ENCODE measurements at regions not wholly inside any gene's neighbourhood (a gene's known extent, or its start where the extent isn't known, plus 50 kb on each side); places are given as distances from the start of the nearest gene placed in this dataset.

DNA sequence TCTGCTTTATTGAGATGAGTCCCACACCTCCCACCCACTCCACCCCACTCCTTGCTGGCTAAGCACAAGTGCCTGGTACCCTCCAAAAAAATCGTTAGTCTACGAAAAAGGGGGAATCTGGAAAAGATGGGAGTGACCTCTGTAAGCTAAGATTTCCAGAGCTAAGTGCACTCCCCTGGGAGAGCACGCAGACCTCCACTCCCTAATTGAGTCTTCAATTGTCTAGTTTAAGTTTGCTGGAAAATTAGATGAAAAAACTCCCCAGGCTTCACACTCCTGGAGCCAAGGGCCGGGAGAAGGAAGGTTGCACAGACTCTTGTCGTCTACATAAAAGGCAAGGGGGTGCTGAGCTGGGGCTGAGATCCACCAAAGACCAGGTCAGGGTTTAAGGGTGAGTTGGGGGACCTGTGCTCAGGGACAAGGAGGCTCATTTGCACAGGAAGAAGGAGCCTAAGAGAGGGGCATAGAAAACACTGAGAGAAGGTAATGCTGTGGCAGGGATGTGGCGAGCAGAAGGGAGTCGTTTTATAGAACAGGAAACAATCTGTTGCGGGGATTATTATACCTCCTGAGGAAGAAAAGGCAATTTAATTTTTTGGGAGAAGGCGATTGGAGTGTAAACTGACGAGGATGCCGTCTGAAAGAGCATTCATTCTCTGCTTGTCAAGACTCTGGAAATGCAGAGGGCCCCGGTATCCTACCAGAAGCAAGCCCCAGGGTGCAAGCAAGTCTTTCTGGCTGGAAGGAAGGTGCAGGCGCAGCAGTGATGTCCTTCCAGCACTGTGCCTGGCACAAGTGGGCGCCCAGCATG is 126.5 kb upstream of the DLG1 start (continued):
- no peak for TF ChIP-seq ZNF747 (CRISPR knock-in tag; IDR thresholded peaks at IDR 0.05; ENCODE audit: borderline replicate concordance)
- TF ChIP-seq ZFX (CRISPR knock-in tag; IDR thresholded peaks at IDR 0.05; ENCODE audit: low read depth), result no peak
- TF ChIP-seq ARNT2 (CRISPR knock-in tag; IDR thresholded peaks at IDR 0.05; ENCODE audit: low read depth), result no peak
- TF ChIP-seq JDP2 (CRISPR knock-in tag; IDR thresholded peaks at IDR 0.05; ENCODE audit: borderline replicate concordance), result no peak

DNA sequence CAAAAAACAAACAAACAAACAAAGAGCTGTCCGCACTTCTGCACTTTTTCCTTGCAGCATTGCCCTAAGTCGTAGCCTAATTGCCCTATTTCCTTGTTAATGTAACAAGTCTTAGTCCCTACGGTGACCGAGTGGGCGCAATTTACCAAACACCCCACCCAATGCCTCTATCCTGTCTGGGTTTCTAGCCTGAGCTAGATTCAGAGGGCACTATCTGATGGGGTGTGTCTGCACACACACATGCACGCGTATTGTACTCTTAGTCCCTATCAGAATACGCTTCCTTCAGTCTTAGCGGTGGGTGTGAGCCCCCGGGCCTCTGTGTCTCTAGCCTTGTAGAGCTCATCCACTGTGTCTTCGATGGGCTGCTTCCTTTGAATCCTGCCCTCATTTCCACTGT is 125.9 kb upstream of the DLG1 start:
- no peak for TF ChIP-seq KDM5A (IDR thresholded peaks at IDR 0.05; ENCODE audit: borderline replicate concordance, low read length)
- H3K27me3 ChIP-seq (ENCODE audit: control insufficient read depth in 1 of 2, insufficient read depth in 2 of 2, low read length in 2 of 2), result no peaks in the 10 kb centered on the region
- H3K9me3 ChIP-seq (ENCODE audit: low read length), result no peaks in the 10 kb centered on the region
- H3K4me1 ChIP-seq (ENCODE audit: insufficient read depth, low read length), result peaks cover 30% of the 10 kb centered on the region
- BruUV-seq (replicated peaks), result no TSS peak
- DNase-seq (ENCODE audit: low spot score) (no peak), FAIRE-seq (no peak), ATAC-seq (no peak)
- ChIA-PET CTCF (ENCODE audit: low intra/inter-chr PET ratio, low total read pairs) (no interaction called here), POLR2A (no interaction called here)
- in situ Hi-C loops (cut with HindIII; ENCODE audit: extremely low pct_ligation_motif_present, low pct_unique_long_range_greater_than_20kb) (no loop called here), intact Hi-C loops (cut with micrococcal nuclease; ENCODE audit: unreplicated experiment) (loop anchor here (5.0 kb wide), 1 partner anchor 52 kb away; no protein-coding TSS in a partner anchor)
- H3K4me2 ChIP-seq (ENCODE audit: low read depth, low read length), result no peak overlapping the region
- WGBS (ENCODE audit: low lambda C conversion rate), result 81% methylated on average over 11 of the region's 11 CpGs
- H3K27ac ChIP-seq (ENCODE audit: extremely low read length, insufficient read depth, low read length), result no peak overlapping the region
- H3K9ac ChIP-seq (ENCODE audit: insufficient read depth, low read depth, low read length), result no peak overlapping the region
- no peak overlapping the region for H3K4me3 ChIP-seq (replicated peaks in 1 of 3; ENCODE audit: insufficient read depth in 1 of 3, low read depth in 2 of 3, low read length in 3 of 3)
- no peaks in the 10 kb centered on the region for H3K79me2 ChIP-seq (ENCODE audit: insufficient read depth, low read length)
- H2AFZ ChIP-seq (ENCODE audit: low read length), result no peak overlapping the region
- H4K20me1 ChIP-seq (ENCODE audit: insufficient read depth, low read length), result no peaks in the 10 kb centered on the region
- no peaks in the 10 kb centered on the region for H3K36me3 ChIP-seq (replicated peaks in 1 of 2; ENCODE audit: control insufficient read depth in 1 of 2, insufficient read depth in 2 of 2, low read length in 2 of 2)

DNA sequence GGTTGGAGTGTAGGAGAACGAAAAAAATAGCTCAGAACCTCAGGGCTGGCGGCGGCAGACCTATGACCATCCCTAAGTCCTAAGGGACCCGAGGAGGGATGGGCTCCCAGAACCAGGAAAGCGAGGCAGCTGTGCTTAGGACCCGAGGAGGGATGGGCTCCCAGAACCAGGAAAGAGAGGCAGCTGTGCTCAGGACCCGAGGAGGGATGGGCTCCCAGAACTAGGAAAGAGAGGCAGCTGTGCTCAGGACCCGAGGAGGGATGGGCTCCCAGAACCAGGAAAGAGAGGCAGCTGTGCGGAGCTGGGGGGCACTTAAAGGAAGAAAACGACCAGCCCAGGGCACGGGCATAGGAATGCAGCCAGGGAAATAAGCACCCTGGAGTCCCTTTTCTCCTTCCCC is 125.0 kb upstream of the DLG1 start:
- Histone ChIP-seq H3K4me1 (ENCODE audit: insufficient read depth, low read length) (peaks cover 30% of the 10 kb centered on the region), H3K9ac (ENCODE audit: insufficient read depth, low read depth, low read length) (no peak overlapping the region), H3K79me2 (ENCODE audit: insufficient read depth, low read length) (no peaks in the 10 kb centered on the region), H2AFZ (ENCODE audit: low read length) (no peak overlapping the region), H4K20me1 (ENCODE audit: insufficient read depth, low read length) (no peaks in the 10 kb centered on the region), H3K27ac (ENCODE audit: extremely low read length, insufficient read depth, low read length) (no peak overlapping the region), H3K4me2 (ENCODE audit: low read depth, low read length) (no peak overlapping the region), H3K27me3 (ENCODE audit: control insufficient read depth in 1 of 2, insufficient read depth in 2 of 2, low read length in 2 of 2) (no peaks in the 10 kb centered on the region), H3K9me3 (ENCODE audit: low read length) (no peaks in the 10 kb centered on the region), H3K4me3 (replicated peaks in 1 of 3; ENCODE audit: insufficient read depth in 1 of 3, low read depth in 2 of 3, low read length in 3 of 3) (no peak overlapping the region), H3K36me3 (replicated peaks in 1 of 2; ENCODE audit: control insufficient read depth in 1 of 2, insufficient read depth in 2 of 2, low read length in 2 of 2) (no peaks in the 10 kb centered on the region)
- 92% methylated on average over 11 of the region's 11 CpGs for WGBS (ENCODE audit: low lambda C conversion rate)
- BruUV-seq (replicated peaks), result no TSS peak
- ChIA-PET POLR2A (interaction anchor here (0.7 kb wide), 1 partner anchor 52 kb away, joined by 3 read pairs; no protein-coding TSS in a partner anchor), CTCF (ENCODE audit: low intra/inter-chr PET ratio, low total read pairs) (no interaction called here)
- FAIRE-seq (peak; percentile 4), DNase-seq (ENCODE audit: low spot score) (no peak), ATAC-seq (no peak)
- in situ Hi-C loops (cut with HindIII; ENCODE audit: extremely low pct_ligation_motif_present, low pct_unique_long_range_greater_than_20kb), result no loop called here
- intact Hi-C loops (cut with micrococcal nuclease; ENCODE audit: unreplicated experiment), result loop anchor here (5.0 kb wide), 1 partner anchor 51 kb away; no protein-coding TSS in a partner anchor
- TF ChIP-seq XBP1 (CRISPR knock-in tag; IDR thresholded peaks at IDR 0.05) (no peak), E2F2 (CRISPR knock-in tag; IDR thresholded peaks at IDR 0.05; ENCODE audit: borderline replicate concordance) (no peak)
- TF ChIP-seq, protein P1, sequence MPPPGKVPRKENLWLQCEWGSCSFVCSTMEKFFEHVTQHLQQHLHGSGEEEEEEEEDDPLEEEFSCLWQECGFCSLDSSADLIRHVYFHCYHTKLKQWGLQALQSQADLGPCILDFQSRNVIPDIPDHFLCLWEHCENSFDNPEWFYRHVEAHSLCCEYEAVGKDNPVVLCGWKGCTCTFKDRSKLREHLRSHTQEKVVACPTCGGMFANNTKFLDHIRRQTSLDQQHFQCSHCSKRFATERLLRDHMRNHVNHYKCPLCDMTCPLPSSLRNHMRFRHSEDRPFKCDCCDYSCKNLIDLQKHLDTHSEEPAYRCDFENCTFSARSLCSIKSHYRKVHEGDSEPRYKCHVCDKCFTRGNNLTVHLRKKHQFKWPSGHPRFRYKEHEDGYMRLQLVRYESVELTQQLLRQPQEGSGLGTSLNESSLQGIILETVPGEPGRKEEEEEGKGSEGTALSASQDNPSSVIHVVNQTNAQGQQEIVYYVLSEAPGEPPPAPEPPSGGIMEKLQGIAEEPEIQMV (CRISPR knock-in tag; IDR thresholded peaks at IDR 0.05; ENCODE audit: low read depth), result no peak
- TF ChIP-seq, protein P2, sequence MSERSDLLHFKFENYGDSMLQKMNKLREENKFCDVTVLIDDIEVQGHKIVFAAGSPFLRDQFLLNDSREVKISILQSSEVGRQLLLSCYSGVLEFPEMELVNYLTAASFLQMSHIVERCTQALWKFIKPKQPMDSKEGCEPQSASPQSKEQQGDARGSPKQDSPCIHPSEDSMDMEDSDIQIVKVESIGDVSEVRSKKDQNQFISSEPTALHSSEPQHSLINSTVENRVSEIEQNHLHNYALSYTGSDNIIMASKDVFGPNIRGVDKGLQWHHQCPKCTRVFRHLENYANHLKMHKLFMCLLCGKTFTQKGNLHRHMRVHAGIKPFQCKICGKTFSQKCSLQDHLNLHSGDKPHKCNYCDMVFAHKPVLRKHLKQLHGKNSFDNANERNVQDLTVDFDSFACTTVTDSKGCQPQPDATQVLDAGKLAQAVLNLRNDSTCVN (CRISPR knock-in tag; IDR thresholded peaks at IDR 0.05; ENCODE audit: borderline replicate concordance), result no peak
- TF ChIP-seq, protein P3, sequence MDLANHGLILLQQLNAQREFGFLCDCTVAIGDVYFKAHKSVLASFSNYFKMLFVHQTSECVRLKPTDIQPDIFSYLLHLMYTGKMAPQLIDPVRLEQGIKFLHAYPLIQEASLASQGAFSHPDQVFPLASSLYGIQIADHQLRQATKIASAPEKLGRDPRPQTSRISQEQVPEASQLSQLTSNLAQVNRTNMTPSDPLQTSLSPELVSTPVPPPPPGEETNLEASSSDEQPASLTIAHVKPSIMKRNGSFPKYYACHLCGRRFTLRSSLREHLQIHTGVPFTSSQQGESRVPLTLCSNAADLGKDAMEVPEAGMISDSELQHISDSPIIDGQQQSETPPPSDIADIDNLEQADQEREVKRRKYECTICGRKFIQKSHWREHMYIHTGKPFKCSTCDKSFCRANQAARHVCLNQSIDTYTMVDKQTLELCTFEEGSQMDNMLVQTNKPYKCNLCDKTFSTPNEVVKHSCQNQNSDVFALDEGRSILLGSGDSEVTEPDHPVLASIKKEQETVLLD (CRISPR knock-in tag; IDR thresholded peaks at IDR 0.05; ENCODE audit: low read depth), result no peak

All from HepG2 (cell line).